Suprapubic skin (tissue), 4 donors: ENCODE measurements at regions not wholly inside any gene's neighbourhood (a gene's known extent, or its start where the extent isn't known, plus 50 kb on each side); places are given as distances from the start of the nearest gene placed in this dataset.
"Not testable (repeated sequence)": the region's sequence is repeated elsewhere in the genome, so short reads cannot be mapped to it uniquely, and the experiment has no call there.

ENCODE experiments used
- DNase-seq, 2 donors: peaks; one replicate each; pipeline ENCODE4 v3.0.0-alpha.2; 2019; ENCODE audit warnings: low spot score in 2 of 2
- H3K27ac ChIP-seq: fragments of 200-600 bp; sonication (generic); one replicate; pipeline ENCODE4 v1.5.1; 2019
- H3K27me3 ChIP-seq: fragments of 200-600 bp; sonication (generic); one replicate; pipeline ENCODE4 v1.5.1; 2019
- H3K36me3 ChIP-seq: fragments of 200-600 bp; sonication (generic); one replicate; pipeline ENCODE4 v1.5.1; 2019
- H3K4me1 ChIP-seq: fragments of 200-600 bp; sonication (generic); one replicate; pipeline ENCODE4 v1.5.1; 2019
- H3K4me3 ChIP-seq: fragments of 200-600 bp; sonication (generic); one replicate; pipeline ENCODE4 v1.5.1; 2019; ENCODE audit warnings: mild to moderate bottlenecking
- H3K9me3 ChIP-seq: fragments of 200-600 bp; sonication (generic); one replicate; pipeline ENCODE4 v1.5.1; 2019
- CTCF ChIP-seq, 2 donors: fragments of 200-600 bp in 1 of 2; fragments of 450-650 bp in 1 of 2; sonication (generic) in 1 of 2; IDR thresholded peaks; one replicate each; pipeline ENCODE4 v1.5.1; 2016 to 2019; ENCODE audit warnings: antibody characterized with exemption in 2 of 2, mild to moderate bottlenecking in 1 of 2, moderate library complexity in 1 of 2
- EP300 ChIP-seq: sonication (generic); formaldehyde crosslinking; IDR thresholded peaks from one replicate; pipeline ENCODE4 v1.6.1; 2017; ENCODE audit warnings: antibody characterized with exemption
- POLR2A ChIP-seq, 2 donors: fragments of 450-650 bp; IDR thresholded peaks; one replicate each; pipeline ENCODE4 v1.6.1; 2017; ENCODE audit warnings: antibody characterized with exemption in 2 of 2, mild to moderate bottlenecking in 2 of 2, moderate library complexity in 2 of 2
- POLR2AphosphoS5 ChIP-seq, 3 donors: sonication (generic); formaldehyde crosslinking; IDR thresholded peaks; one replicate each; pipeline ENCODE4 v1.6.1; 2017; ENCODE audit warnings: antibody characterized with exemption in 3 of 3
- WGBS: methylation state at CpG from one replicate; pipeline ENCODE4 v1.1.5; 2018; 5-methylcytosine and 5-hydroxymethylcytosine counted together

DNA sequence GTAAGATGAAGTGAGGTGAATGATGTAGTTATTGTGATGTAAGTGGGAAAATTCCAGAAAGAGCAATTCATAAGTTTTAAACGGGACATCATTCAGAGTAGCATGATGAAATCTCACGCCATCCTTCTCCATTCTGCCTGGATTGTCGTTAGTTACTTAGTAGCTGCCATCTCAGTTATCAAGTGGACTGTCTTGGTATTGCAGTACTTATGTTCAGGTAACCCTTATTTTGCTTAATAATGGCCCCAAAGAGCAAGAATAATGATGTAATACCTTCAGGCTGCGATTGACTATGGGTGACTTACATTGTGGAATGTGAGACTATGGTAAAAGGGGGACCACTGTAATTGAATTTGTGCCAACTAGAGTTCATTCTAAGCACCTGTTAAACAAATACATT is 234.1 kb upstream of the TOM1L1 start:
- Histone ChIP-seq H3K4me3 (no peak overlapping the region), H3K9me3 (no peaks in the 10 kb centered on the region), H3K36me3 (no peaks in the 10 kb centered on the region), H3K27ac (no peak overlapping the region), H3K27me3 (no peaks in the 10 kb centered on the region), H3K4me1 (no peaks in the 10 kb centered on the region)
- WGBS = 89% methylated on average over 4 of the region's 4 CpGs
- no peak for TF ChIP-seq POLR2AphosphoS5 (IDR thresholded peaks at IDR 0.05)
- no peak for TF ChIP-seq POLR2A (IDR thresholded peaks at IDR 0.05)
- TF ChIP-seq EP300 = no peak
- TF ChIP-seq CTCF (IDR thresholded peaks at IDR 0.05) = no peak
- no peak for DNase-seq

GRCh38 chr17:54678158-54678557 is 222.5 kb upstream of the TOM1L1 start:
- TF ChIP-seq CTCF (IDR thresholded peaks at IDR 0.05) = no peak
- no peak for TF ChIP-seq EP300
- no peak for TF ChIP-seq POLR2AphosphoS5 (IDR thresholded peaks at IDR 0.05)
- H3K9me3 ChIP-seq = no peaks in the 10 kb centered on the region
- H3K27ac ChIP-seq = no peak overlapping the region
- no peak overlapping the region for H3K4me3 ChIP-seq
- no peaks in the 10 kb centered on the region for H3K36me3 ChIP-seq
- no peak for DNase-seq
- no peaks in the 10 kb centered on the region for H3K27me3 ChIP-seq
- H3K4me1 ChIP-seq = no peaks in the 10 kb centered on the region

DNA sequence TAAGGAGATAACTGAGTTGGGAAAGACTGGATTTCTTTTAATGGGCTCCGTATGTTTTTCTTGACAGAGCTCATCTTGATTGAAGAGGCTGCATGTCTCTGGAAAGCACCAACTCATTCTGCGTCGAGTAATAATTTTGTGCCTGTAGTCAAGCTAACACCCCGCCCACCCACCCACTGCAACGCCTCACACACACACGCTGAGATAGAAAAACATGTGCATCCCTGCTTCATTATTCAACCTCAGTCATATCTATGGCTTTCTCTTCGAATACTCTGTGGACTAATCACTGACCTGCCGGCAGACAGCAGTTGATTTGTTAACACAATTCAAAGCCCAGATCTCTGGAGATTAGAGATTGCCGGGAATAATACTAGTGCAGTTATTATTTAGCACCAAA is 220.2 kb upstream of the TOM1L1 start:
- H3K36me3 ChIP-seq = no peaks in the 10 kb centered on the region
- TF ChIP-seq EP300 (no peak), CTCF (IDR thresholded peaks at IDR 0.05) (no peak), POLR2A (IDR thresholded peaks at IDR 0.05) (no peak), POLR2AphosphoS5 (IDR thresholded peaks at IDR 0.05) (no peak)
- WGBS = 51% methylated on average over 9 of the region's 9 CpGs

DNA sequence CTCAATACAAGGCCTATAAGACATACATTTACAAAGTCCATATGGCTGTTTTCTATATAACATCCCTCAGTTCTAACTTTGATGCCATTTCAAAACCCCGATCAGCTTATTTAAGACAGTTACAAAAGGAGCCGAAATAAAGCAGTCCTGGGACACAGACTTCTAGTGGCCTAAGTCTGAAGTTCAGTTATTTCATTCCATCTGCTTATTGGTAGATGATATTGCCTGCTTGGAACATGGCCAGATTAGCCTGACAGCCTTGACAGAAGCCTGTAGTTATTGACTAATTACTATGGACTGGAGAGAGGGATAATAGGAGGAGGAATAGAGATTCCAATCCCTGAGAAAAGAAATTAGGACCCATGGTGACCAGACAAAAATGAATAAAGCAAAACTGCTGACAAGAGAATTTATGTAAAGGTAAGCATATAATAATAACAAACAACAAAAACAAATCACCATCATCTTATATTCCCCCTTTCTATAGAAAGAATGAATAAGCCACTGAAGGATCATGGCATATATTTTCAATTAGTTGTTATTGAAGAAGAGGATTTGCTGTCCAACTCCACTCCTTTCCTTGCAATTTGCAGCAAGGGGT is 206.3 kb upstream of the TOM1L1 start:
- Histone ChIP-seq H3K4me3 (no peak overlapping the region), H3K4me1 (no peaks in the 10 kb centered on the region), H3K36me3 (no peaks in the 10 kb centered on the region), H3K27me3 (no peaks in the 10 kb centered on the region), H3K27ac (no peak overlapping the region), H3K9me3 (no peaks in the 10 kb centered on the region)
- WGBS = 89% methylated on average over 2 of the region's 2 CpGs
- DNase-seq = no peak
- TF ChIP-seq POLR2A (IDR thresholded peaks at IDR 0.05) (no peak), CTCF (IDR thresholded peaks at IDR 0.05) (no peak), EP300 (no peak), POLR2AphosphoS5 (IDR thresholded peaks at IDR 0.05) (no peak)

More for the DNA sequence above, 220.2 kb upstream of the TOM1L1 start:
- Histone ChIP-seq H3K27me3 (no peaks in the 10 kb centered on the region), H3K4me3 (no peak overlapping the region), H3K9me3 (no peaks in the 10 kb centered on the region), H3K4me1 (no peaks in the 10 kb centered on the region), H3K27ac (no peak overlapping the region)
- DNase-seq = no peak

DNA sequence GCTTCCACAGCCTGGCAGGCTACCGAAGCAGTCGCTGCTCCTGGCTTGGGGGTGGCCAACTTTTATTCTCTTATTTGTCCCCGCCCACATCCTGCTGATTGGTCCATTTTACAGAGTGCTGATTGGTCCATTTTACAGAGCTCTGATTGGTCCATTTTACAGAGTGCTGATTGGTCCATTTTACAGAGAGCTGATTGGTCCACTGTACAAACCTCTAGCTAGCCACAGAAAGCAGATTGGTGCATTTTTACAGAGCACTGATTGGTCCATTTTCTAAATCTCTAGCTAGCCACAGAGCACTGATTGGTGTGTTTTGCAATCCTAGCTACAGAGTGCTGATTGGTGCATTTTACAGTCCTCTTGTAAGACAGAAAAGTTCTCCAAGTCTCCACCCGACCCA is 187.9 kb upstream of the TOM1L1 start:
- not testable (repeated sequence) for H3K27ac ChIP-seq, H3K9me3 ChIP-seq, DNase-seq, H3K4me3 ChIP-seq, H3K27me3 ChIP-seq, H3K36me3 ChIP-seq, H3K4me1 ChIP-seq
- WGBS = 46% methylated on average over 4 of the region's 4 CpGs

GRCh38 chr17:54718286-54718685 is 182.4 kb upstream of the TOM1L1 start:
- no peak for DNase-seq
- 46% methylated on average over 2 of the region's 2 CpGs for WGBS

More at GRCh38 chr17:54718286-54718685, 182.4 kb upstream of the TOM1L1 start:
- no peak for TF ChIP-seq EP300
- Histone ChIP-seq H3K4me1 (no peaks in the 10 kb centered on the region), H3K9me3 (no peaks in the 10 kb centered on the region), H3K27ac (no peak overlapping the region), H3K27me3 (no peaks in the 10 kb centered on the region), H3K36me3 (no peaks in the 10 kb centered on the region), H3K4me3 (no peak overlapping the region)
